ENCODE measurements at regions not wholly inside any gene's neighbourhood (a gene's known extent, or its start where the extent isn't known, plus 50 kb on each side); places are given as distances from the start of the nearest gene placed in this dataset.

- TF ChIP-seq MAX (IDR thresholded peaks at IDR 0.05), result no peak
- TF ChIP-seq, protein P1, sequence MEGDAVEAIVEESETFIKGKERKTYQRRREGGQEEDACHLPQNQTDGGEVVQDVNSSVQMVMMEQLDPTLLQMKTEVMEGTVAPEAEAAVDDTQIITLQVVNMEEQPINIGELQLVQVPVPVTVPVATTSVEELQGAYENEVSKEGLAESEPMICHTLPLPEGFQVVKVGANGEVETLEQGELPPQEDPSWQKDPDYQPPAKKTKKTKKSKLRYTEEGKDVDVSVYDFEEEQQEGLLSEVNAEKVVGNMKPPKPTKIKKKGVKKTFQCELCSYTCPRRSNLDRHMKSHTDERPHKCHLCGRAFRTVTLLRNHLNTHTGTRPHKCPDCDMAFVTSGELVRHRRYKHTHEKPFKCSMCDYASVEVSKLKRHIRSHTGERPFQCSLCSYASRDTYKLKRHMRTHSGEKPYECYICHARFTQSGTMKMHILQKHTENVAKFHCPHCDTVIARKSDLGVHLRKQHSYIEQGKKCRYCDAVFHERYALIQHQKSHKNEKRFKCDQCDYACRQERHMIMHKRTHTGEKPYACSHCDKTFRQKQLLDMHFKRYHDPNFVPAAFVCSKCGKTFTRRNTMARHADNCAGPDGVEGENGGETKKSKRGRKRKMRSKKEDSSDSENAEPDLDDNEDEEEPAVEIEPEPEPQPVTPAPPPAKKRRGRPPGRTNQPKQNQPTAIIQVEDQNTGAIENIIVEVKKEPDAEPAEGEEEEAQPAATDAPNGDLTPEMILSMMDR (IDR thresholded peaks at IDR 0.05 in 2 of 3, conservative IDR thresholded peaks at IDR 0.05 in 1 of 3; ENCODE audit: borderline replicate concordance in 1 of 3, insufficient read depth in 1 of 3, low read depth in 2 of 3, low read length in 2 of 3), result no peak
- TF ChIP-seq CEBPB (IDR thresholded peaks at IDR 0.05; ENCODE audit: low read depth), result no peak
- TF ChIP-seq, protein P2, sequence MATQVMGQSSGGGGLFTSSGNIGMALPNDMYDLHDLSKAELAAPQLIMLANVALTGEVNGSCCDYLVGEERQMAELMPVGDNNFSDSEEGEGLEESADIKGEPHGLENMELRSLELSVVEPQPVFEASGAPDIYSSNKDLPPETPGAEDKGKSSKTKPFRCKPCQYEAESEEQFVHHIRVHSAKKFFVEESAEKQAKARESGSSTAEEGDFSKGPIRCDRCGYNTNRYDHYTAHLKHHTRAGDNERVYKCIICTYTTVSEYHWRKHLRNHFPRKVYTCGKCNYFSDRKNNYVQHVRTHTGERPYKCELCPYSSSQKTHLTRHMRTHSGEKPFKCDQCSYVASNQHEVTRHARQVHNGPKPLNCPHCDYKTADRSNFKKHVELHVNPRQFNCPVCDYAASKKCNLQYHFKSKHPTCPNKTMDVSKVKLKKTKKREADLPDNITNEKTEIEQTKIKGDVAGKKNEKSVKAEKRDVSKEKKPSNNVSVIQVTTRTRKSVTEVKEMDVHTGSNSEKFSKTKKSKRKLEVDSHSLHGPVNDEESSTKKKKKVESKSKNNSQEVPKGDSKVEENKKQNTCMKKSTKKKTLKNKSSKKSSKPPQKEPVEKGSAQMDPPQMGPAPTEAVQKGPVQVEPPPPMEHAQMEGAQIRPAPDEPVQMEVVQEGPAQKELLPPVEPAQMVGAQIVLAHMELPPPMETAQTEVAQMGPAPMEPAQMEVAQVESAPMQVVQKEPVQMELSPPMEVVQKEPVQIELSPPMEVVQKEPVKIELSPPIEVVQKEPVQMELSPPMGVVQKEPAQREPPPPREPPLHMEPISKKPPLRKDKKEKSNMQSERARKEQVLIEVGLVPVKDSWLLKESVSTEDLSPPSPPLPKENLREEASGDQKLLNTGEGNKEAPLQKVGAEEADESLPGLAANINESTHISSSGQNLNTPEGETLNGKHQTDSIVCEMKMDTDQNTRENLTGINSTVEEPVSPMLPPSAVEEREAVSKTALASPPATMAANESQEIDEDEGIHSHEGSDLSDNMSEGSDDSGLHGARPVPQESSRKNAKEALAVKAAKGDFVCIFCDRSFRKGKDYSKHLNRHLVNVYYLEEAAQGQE (IDR thresholded peaks at IDR 0.05; ENCODE audit: low read depth), result no peak
Measured at GRCh38 chr3:95399585-95399984, 1336.7 kb downstream of the NSUN3 start.
